GM23338 (cell line): ENCODE measurements at regions not wholly inside any gene's neighbourhood (a gene's known extent, or its start where the extent isn't known, plus 50 kb on each side); places are given as distances from the start of the nearest gene placed in this dataset.

Source experiments
- ATAC-seq: fragments of 200-7000 bp; cut with Tn5 transposase; 3 replicates; pipeline ENCODE4 v1.9.1; 2020
- DNase-seq: peaks from one replicate; pipeline ENCODE4 v3.0.0-alpha.2; 2015; ENCODE audit warnings: low spot score
- H2AFZ ChIP-seq: fragments of 200-600 bp; sonication (generic); 2 replicates; pipeline ENCODE4 v1.8.0; 2016; ENCODE audit warnings: antibody characterized with exemption, mild to moderate bottlenecking, moderate library complexity
- H3F3A ChIP-seq: fragments of 200-600 bp; sonication (generic); replicated peaks from 2 replicates; pipeline ENCODE4 v1.8.0; 2017; ENCODE audit warnings: antibody characterized with exemption, mixed run types, low read depth
- H3K27ac ChIP-seq: fragments of 200-600 bp; sonication (generic); 2 replicates; pipeline ENCODE4 v1.6.1; 2016; ENCODE audit warnings: low read depth
- H3K27me3 ChIP-seq: fragments of 200-600 bp; sonication (generic); 2 replicates; pipeline ENCODE4 v1.8.0; 2016; ENCODE audit warnings: mild to moderate bottlenecking, mixed run types, moderate library complexity; ENCODE audit not compliant: insufficient read depth
- H3K36me3 ChIP-seq: fragments of 200-600 bp; sonication (generic); 2 replicates; pipeline ENCODE4 v1.8.0; 2016; ENCODE audit warnings: mild to moderate bottlenecking; ENCODE audit not compliant: insufficient read depth
- H3K4me1 ChIP-seq: fragments of 200-600 bp; sonication (generic); 2 replicates; pipeline ENCODE4 v1.8.0; 2016; ENCODE audit warnings: mild to moderate bottlenecking, moderate library complexity; ENCODE audit not compliant: insufficient read depth
- H3K4me2 ChIP-seq: fragments of 200-600 bp; sonication (generic); 2 replicates; pipeline ENCODE4 v1.7.1; 2017; ENCODE audit warnings: mixed run types
- H3K4me3 ChIP-seq: fragments of 200-600 bp; sonication (generic); 2 replicates; pipeline ENCODE4 v1.6.1; 2016; ENCODE audit warnings: mixed run types
- H3K79me2 ChIP-seq: fragments of 200-600 bp; sonication (generic); replicated peaks from 2 replicates; pipeline ENCODE4 v1.8.0; 2017; ENCODE audit warnings: mild to moderate bottlenecking; ENCODE audit not compliant: insufficient read depth
- H3K9me2 ChIP-seq: fragments of 200-600 bp; sonication (generic); 2 replicates; pipeline ENCODE4 v1.8.0; 2017; ENCODE audit not compliant: insufficient read depth
- H4K20me1 ChIP-seq: fragments of 200-600 bp; sonication (generic); replicated peaks from 2 replicates; pipeline ENCODE4 v1.8.0; 2017; ENCODE audit warnings: mild to moderate bottlenecking; ENCODE audit not compliant: insufficient read depth
- H3K27ac Mint-ChIP-seq: 2 replicates; pipeline ENCODE4 v1.8.0; 2020; ENCODE audit warnings: inconsistent platforms, mild to moderate bottlenecking, moderate library complexity, mixed read lengths
- H3K27me3 Mint-ChIP-seq: 3 replicates; pipeline ENCODE4 v1.8.0; 2022; ENCODE audit warnings: low read depth, mild to moderate bottlenecking, moderate library complexity, mixed read lengths, inconsistent platforms; ENCODE audit not compliant: insufficient read depth, poor library complexity
- H3K36me3 Mint-ChIP-seq: 3 replicates; pipeline ENCODE4 v1.8.0; 2021; ENCODE audit warnings: low read depth, mild to moderate bottlenecking, inconsistent platforms, moderate library complexity, mixed read lengths
- H3K4me1 Mint-ChIP-seq: 3 replicates; pipeline ENCODE4 v1.8.0; 2020; ENCODE audit warnings: mild to moderate bottlenecking, inconsistent platforms, mixed read lengths
- H3K4me3 Mint-ChIP-seq: 3 replicates; pipeline ENCODE4 v1.8.0; 2021; ENCODE audit warnings: moderate library complexity, mild to moderate bottlenecking, inconsistent platforms, mixed read lengths
- H3K9me3 Mint-ChIP-seq: 3 replicates; pipeline ENCODE4 v1.8.0; 2020; ENCODE audit warnings: moderate library complexity, mild to moderate bottlenecking, inconsistent platforms, mixed read lengths
- CREB1 ChIP-seq: fragments of 250-450 bp; sonication (Bioruptor Pico); IDR thresholded peaks from 2 replicates; pipeline ENCODE4 v1.5.0; 2020; ENCODE audit warnings: low read depth, mild to moderate bottlenecking, moderate library complexity
- EZH2phosphoT487 ChIP-seq: fragments of 200-600 bp; sonication (generic); IDR thresholded peaks from one replicate; pipeline ENCODE4 v1.8.1; 2018; ENCODE audit warnings: antibody characterized with exemption; ENCODE audit not compliant: unreplicated experiment
- JUNB ChIP-seq: IDR thresholded peaks from one replicate; pipeline ENCODE4 v1.6.1; 2016; ENCODE audit warnings: antibody characterized with exemption; ENCODE audit not compliant: unreplicated experiment
- NANOG ChIP-seq: IDR thresholded peaks from 2 replicates; pipeline ENCODE4 v1.6.1; 2016; ENCODE audit warnings: antibody characterized with exemption, borderline replicate concordance
- POLR2AphosphoS5 ChIP-seq: IDR thresholded peaks from 2 replicates; pipeline ENCODE4 v1.6.1; 2016; ENCODE audit warnings: antibody characterized with exemption, low read depth
- STAT1 ChIP-seq: IDR thresholded peaks from one replicate; pipeline ENCODE4 v1.6.1; 2016; ENCODE audit warnings: antibody characterized with exemption; ENCODE audit not compliant: unreplicated experiment
- ZNF114 ChIP-seq: fragments of 250-450 bp; sonication (Bioruptor Pico); IDR thresholded peaks from 2 replicates; pipeline ENCODE4 v1.5.0; 2020; ENCODE audit warnings: mild to moderate bottlenecking, moderate library complexity
- ZNF331 ChIP-seq: fragments of 250-450 bp; sonication (Bioruptor Pico); IDR thresholded peaks from 2 replicates; pipeline ENCODE4 v1.5.0; 2020; ENCODE audit warnings: low read depth, mild to moderate bottlenecking, moderate library complexity
- TF ChIP-seq, protein P1 (sequence below): fragments of 250-450 bp; sonication (Bioruptor Pico); IDR thresholded peaks from 2 replicates; pipeline ENCODE4 v1.5.0; 2020; ENCODE audit warnings: mild to moderate bottlenecking, moderate library complexity
- TF ChIP-seq, protein P2 (sequence below): IDR thresholded peaks from one replicate; pipeline ENCODE4 v1.6.1; 2018; ENCODE audit warnings: antibody characterized with exemption; ENCODE audit not compliant: unreplicated experiment
- TF ChIP-seq, protein P3 (sequence below), 2 experiments: fragments of 200-600 bp in 1 of 2; sonication (generic) in 1 of 2; conservative IDR thresholded peaks; 2 replicates each; pipeline versions ENCODE4 v1.5.1 to v1.6.1; 2016 to 2017; ENCODE audit warnings: antibody characterized with exemption in 2 of 2, low read depth in 2 of 2, mild to moderate bottlenecking in 2 of 2, moderate library complexity in 1 of 2

DNA sequence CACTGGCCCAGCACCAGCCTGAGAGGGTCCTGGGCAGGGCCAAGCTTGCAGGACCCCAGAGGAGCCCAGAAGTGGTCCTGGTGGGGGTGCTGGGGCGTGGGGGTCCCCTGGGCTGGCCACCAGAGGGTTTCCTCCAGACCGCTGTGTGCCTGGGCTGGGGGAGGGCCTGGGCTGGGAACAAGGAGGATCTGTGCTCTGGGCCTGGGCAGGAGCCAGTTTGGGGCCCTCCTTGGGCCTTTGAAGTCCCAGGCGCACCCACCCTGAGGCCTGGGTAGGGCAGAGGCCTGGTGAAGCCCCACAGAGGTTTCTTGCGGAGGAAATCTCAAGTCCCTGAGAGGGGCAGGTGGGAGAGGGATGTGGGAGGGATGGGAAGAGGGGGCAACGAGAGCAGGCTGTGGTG is 63.4 kb upstream of the GPC1 start:
- Mint-ChIP-seq H3K9me3 (no peaks in the 10 kb centered on the region), H3K27ac (no peak overlapping the region), H3K36me3 (no peaks in the 10 kb centered on the region; the same call in 2 of the 3 replicates), H3K4me1 (no peaks in the 10 kb centered on the region), H3K4me3 (no peak overlapping the region), H3K27me3 (peaks cover 9% of the 10 kb centered on the region)
- Histone ChIP-seq H4K20me1 (no peaks in the 10 kb centered on the region), H3K4me3 (no peak overlapping the region), H3K27me3 (no peaks in the 10 kb centered on the region), H2AFZ (no peak overlapping the region), H3K27ac (no peak overlapping the region), H3K4me1 (no peaks in the 10 kb centered on the region), H3K36me3 (no peaks in the 10 kb centered on the region), H3K4me2 (no peak overlapping the region), H3K79me2 (no peaks in the 10 kb centered on the region), H3K9me2 (no peaks in the 10 kb centered on the region), H3F3A (no peaks in the 10 kb centered on the region)
- no peak for DNase-seq
- no peak for TF ChIP-seq POLR2AphosphoS5
- TF ChIP-seq JUNB: no peak
- TF ChIP-seq NANOG: no peak
- no peak for TF ChIP-seq STAT1
- TF ChIP-seq ZNF114 (CRISPR knock-in tag): no peak
- no peak for TF ChIP-seq EZH2phosphoT487
- no peak for TF ChIP-seq CREB1 (CRISPR knock-in tag)
- ATAC-seq: no peak

DNA sequence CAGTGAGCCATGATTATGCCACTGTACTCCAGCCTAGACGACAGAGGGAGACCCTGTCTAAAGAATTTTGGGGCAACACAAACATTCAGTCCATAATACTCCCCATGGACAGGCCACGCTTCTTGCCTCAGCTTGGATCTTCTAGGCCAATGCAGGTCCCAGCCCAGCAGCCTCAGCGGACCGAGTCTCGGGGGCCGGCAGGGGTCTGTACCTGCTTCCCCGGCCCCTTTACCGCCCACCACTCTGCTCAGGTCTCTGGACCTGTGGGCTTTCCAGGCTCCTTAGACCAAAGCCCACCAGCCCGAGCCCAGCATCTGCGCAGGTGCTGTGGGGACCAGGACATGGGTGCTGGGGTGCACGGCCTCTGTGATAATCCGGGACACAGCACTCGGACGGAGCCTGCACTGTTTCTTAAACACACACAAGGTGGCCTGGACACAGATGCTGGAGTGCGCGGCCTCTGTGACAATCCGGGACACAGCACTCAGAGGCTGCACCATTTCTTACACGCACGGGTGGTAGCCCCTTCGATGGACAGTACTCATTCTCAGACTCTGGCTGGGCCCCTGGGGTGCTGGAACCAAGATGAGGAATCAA is 62.1 kb upstream of the GPC1 start:
- Histone ChIP-seq H3F3A (no peaks in the 10 kb centered on the region), H3K27ac (no peak overlapping the region), H3K4me2 (no peak overlapping the region), H3K27me3 (no peaks in the 10 kb centered on the region), H3K4me1 (no peaks in the 10 kb centered on the region), H3K9me2 (no peaks in the 10 kb centered on the region), H4K20me1 (no peaks in the 10 kb centered on the region), H3K36me3 (no peaks in the 10 kb centered on the region), H2AFZ (no peak overlapping the region), H3K79me2 (no peaks in the 10 kb centered on the region), H3K4me3 (no peak overlapping the region)
- Mint-ChIP-seq H3K9me3 (no peaks in the 10 kb centered on the region), H3K27ac (no peak overlapping the region), H3K4me3 (no peak overlapping the region), H3K27me3 (peaks cover 12% of the 10 kb centered on the region), H3K36me3 (no peaks in the 10 kb centered on the region), H3K4me1 (no peaks in the 10 kb centered on the region)
- ATAC-seq: no peak
- DNase-seq: no peak
- TF ChIP-seq JUNB (no peak), ZNF331 (CRISPR knock-in tag) (no peak), CREB1 (CRISPR knock-in tag) (no peak)
- TF ChIP-seq, protein P1, sequence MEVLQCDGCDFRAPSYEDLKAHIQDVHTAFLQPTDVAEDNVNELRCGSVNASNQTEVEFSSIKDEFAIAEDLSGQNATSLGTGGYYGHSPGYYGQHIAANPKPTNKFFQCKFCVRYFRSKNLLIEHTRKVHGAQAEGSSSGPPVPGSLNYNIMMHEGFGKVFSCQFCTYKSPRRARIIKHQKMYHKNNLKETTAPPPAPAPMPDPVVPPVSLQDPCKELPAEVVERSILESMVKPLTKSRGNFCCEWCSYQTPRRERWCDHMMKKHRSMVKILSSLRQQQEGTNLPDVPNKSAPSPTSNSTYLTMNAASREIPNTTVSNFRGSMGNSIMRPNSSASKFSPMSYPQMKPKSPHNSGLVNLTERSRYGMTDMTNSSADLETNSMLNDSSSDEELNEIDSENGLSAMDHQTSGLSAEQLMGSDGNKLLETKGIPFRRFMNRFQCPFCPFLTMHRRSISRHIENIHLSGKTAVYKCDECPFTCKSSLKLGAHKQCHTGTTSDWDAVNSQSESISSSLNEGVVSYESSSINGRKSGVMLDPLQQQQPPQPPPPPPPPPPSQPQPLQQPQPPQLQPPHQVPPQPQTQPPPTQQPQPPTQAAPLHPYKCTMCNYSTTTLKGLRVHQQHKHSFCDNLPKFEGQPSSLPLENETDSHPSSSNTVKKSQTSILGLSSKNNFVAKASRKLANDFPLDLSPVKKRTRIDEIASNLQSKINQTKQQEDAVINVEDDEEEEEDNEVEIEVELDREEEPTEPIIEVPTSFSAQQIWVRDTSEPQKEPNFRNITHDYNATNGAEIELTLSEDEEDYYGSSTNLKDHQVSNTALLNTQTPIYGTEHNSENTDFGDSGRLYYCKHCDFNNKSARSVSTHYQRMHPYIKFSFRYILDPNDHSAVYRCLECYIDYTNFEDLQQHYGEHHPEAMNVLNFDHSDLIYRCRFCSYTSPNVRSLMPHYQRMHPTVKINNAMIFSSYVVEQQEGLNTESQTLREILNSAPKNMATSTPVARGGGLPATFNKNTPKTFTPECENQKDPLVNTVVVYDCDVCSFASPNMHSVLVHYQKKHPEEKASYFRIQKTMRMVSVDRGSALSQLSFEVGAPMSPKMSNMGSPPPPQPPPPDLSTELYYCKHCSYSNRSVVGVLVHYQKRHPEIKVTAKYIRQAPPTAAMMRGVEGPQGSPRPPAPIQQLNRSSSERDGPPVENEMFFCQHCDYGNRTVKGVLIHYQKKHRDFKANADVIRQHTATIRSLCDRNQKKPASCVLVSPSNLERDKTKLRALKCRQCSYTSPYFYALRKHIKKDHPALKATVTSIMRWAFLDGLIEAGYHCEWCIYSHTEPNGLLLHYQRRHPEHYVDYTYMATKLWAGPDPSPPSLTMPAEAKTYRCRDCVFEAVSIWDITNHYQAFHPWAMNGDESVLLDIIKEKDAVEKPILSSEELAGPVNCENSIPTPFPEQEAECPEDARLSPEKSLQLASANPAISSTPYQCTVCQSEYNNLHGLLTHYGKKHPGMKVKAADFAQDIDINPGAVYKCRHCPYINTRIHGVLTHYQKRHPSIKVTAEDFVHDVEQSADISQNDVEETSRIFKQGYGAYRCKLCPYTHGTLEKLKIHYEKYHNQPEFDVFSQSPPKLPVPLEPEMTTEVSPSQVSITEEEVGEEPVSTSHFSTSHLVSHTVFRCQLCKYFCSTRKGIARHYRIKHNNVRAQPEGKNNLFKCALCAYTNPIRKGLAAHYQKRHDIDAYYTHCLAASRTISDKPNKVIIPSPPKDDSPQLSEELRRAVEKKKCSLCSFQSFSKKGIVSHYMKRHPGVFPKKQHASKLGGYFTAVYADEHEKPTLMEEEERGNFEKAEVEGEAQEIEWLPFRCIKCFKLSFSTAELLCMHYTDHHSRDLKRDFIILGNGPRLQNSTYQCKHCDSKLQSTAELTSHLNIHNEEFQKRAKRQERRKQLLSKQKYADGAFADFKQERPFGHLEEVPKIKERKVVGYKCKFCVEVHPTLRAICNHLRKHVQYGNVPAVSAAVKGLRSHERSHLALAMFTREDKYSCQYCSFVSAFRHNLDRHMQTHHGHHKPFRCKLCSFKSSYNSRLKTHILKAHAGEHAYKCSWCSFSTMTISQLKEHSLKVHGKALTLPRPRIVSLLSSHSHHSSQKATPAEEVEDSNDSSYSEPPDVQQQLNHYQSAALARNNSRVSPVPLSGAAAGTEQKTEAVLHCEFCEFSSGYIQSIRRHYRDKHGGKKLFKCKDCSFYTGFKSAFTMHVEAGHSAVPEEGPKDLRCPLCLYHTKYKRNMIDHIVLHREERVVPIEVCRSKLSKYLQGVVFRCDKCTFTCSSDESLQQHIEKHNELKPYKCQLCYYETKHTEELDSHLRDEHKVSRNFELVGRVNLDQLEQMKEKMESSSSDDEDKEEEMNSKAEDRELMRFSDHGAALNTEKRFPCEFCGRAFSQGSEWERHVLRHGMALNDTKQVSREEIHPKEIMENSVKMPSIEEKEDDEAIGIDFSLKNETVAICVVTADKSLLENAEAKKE (CRISPR knock-in tag): no peak
- TF ChIP-seq, protein P2, sequence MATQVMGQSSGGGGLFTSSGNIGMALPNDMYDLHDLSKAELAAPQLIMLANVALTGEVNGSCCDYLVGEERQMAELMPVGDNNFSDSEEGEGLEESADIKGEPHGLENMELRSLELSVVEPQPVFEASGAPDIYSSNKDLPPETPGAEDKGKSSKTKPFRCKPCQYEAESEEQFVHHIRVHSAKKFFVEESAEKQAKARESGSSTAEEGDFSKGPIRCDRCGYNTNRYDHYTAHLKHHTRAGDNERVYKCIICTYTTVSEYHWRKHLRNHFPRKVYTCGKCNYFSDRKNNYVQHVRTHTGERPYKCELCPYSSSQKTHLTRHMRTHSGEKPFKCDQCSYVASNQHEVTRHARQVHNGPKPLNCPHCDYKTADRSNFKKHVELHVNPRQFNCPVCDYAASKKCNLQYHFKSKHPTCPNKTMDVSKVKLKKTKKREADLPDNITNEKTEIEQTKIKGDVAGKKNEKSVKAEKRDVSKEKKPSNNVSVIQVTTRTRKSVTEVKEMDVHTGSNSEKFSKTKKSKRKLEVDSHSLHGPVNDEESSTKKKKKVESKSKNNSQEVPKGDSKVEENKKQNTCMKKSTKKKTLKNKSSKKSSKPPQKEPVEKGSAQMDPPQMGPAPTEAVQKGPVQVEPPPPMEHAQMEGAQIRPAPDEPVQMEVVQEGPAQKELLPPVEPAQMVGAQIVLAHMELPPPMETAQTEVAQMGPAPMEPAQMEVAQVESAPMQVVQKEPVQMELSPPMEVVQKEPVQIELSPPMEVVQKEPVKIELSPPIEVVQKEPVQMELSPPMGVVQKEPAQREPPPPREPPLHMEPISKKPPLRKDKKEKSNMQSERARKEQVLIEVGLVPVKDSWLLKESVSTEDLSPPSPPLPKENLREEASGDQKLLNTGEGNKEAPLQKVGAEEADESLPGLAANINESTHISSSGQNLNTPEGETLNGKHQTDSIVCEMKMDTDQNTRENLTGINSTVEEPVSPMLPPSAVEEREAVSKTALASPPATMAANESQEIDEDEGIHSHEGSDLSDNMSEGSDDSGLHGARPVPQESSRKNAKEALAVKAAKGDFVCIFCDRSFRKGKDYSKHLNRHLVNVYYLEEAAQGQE: no peak
- TF ChIP-seq, protein P3, sequence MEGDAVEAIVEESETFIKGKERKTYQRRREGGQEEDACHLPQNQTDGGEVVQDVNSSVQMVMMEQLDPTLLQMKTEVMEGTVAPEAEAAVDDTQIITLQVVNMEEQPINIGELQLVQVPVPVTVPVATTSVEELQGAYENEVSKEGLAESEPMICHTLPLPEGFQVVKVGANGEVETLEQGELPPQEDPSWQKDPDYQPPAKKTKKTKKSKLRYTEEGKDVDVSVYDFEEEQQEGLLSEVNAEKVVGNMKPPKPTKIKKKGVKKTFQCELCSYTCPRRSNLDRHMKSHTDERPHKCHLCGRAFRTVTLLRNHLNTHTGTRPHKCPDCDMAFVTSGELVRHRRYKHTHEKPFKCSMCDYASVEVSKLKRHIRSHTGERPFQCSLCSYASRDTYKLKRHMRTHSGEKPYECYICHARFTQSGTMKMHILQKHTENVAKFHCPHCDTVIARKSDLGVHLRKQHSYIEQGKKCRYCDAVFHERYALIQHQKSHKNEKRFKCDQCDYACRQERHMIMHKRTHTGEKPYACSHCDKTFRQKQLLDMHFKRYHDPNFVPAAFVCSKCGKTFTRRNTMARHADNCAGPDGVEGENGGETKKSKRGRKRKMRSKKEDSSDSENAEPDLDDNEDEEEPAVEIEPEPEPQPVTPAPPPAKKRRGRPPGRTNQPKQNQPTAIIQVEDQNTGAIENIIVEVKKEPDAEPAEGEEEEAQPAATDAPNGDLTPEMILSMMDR (conservative IDR thresholded peaks at IDR 0.05; ENCODE audit: low read depth in 2 of 2): no peak
